Effector memory CD8-positive, alpha-beta T cell (primary cell): ENCODE measurements at regions not wholly inside any gene's neighbourhood (a gene's known extent, or its start where the extent isn't known, plus 50 kb on each side); places are given as distances from the start of the nearest gene placed in this dataset.
A peak's percentile ranks its signal among the peaks of the same experiment; 100 is the strongest.
"Not testable (repeated sequence)": the region's sequence is repeated elsewhere in the genome, so short reads cannot be mapped to it uniquely, and the experiment has no call there.

Source experiments
- ATAC-seq: fragments of 150-1000 bp; cut with Tn5 transposase; replicated peaks from 2 replicates; pipeline ENCODE4 v1.10.0; 2021; ENCODE audit warnings: mild to moderate bottlenecking, moderate library complexity
- DNase-seq, 3 experiments: peaks; one replicate each; pipeline ENCODE4 v3.0.0; 2021
- H3K27ac Mint-ChIP-seq, 2 donors: one replicate each; pipeline ENCODE4 v1.8.0; 2022; ENCODE audit warnings: mild to moderate bottlenecking in 2 of 2, mixed read lengths in 2 of 2, moderate library complexity in 2 of 2
- H3K27me3 Mint-ChIP-seq, 2 donors: one replicate each; pipeline ENCODE4 v1.8.0; 2022; ENCODE audit warnings: mixed read lengths in 2 of 2
- H3K36me3 Mint-ChIP-seq: one replicate; pipeline ENCODE4 v1.8.0; 2022; ENCODE audit warnings: mild to moderate bottlenecking, moderate library complexity, mixed read lengths; ENCODE audit not compliant: insufficient read depth
- H3K4me1 Mint-ChIP-seq, 2 donors: one replicate each; pipeline ENCODE4 v1.8.0; 2022; ENCODE audit warnings: low read depth in 2 of 2, mixed read lengths in 2 of 2
- H3K4me3 Mint-ChIP-seq, 2 donors: one replicate each; pipeline ENCODE4 v1.8.0; 2022; ENCODE audit warnings: mild to moderate bottlenecking in 2 of 2, mixed read lengths in 2 of 2, moderate library complexity in 2 of 2
- H3K9me3 Mint-ChIP-seq, 2 donors: one replicate each; pipeline ENCODE4 v1.8.0; 2022; ENCODE audit warnings: mixed read lengths in 2 of 2

- Mint-ChIP-seq H3K4me3 (no peak overlapping the region), H3K9me3 (no peaks in the 10 kb centered on the region), H3K4me1 (peaks cover 13 to 16% of the 10 kb centered on the region in 2 donors), H3K27me3 (peaks cover 5 to 26% of the 10 kb centered on the region in 2 donors), H3K27ac (no peak overlapping the region), H3K36me3 (peaks cover 2% of the 10 kb centered on the region)
- no peak for ATAC-seq
- no peak for DNase-seq
Measured at GRCh38 chr17:77083531-77083930, 57.2 kb upstream of the SEC14L1 start.

- H3K9me3 Mint-ChIP-seq, result no peaks in the 10 kb centered on the region
- H3K4me3 Mint-ChIP-seq, result peak overlapping the region; percentile 51 to 59
- peak overlapping the region in 1 of 2 donors; percentile 69 for H3K27ac Mint-ChIP-seq
Measured at GRCh38 chr17:77085926-77086432, 54.8 kb upstream of the SEC14L1 start.

GRCh38 chr17:77086433-77087010 lies 54.2 kb upstream of the SEC14L1 start:
- peaks cover 27 to 30% of the 10 kb centered on the region in 2 donors for H3K4me1 Mint-ChIP-seq
- peak; percentile 28 for ATAC-seq
- peak overlapping the region; percentile 51 to 59 for H3K4me3 Mint-ChIP-seq
- H3K27ac Mint-ChIP-seq, result peak overlapping the region in 1 of 2 donors; percentile 69
- peak; percentile 72 to 77 (median 74) for DNase-seq
- peaks cover 0 to 19% of the 10 kb centered on the region in 2 donors for H3K27me3 Mint-ChIP-seq
- H3K36me3 Mint-ChIP-seq, result peaks cover 17% of the 10 kb centered on the region
- no peaks in the 10 kb centered on the region for H3K9me3 Mint-ChIP-seq

More at GRCh38 chr17:77085926-77086432, 54.8 kb upstream of the SEC14L1 start:
- Mint-ChIP-seq H3K27me3 (peaks cover 0 to 19% of the 10 kb centered on the region in 2 donors), H3K36me3 (peaks cover 13% of the 10 kb centered on the region), H3K4me1 (peaks cover 25 to 27% of the 10 kb centered on the region in 2 donors)
- ATAC-seq, result no peak
- no peak for DNase-seq

GRCh38 chr17:77087650-77088454 lies 52.9 kb upstream of the SEC14L1 start:
- Mint-ChIP-seq H3K27ac (peak overlapping the region; percentile 96 to 99), H3K4me3 (peak overlapping the region; percentile 86 to 99), H3K4me1 (peaks cover 31 to 38% of the 10 kb centered on the region in 2 donors), H3K27me3 (peaks cover 0 to 9% of the 10 kb centered on the region in 2 donors), H3K36me3 (peaks cover 31% of the 10 kb centered on the region), H3K9me3 (no peaks in the 10 kb centered on the region)
- no peak for DNase-seq
- ATAC-seq, result no peak

- H3K4me3 Mint-ChIP-seq, result peak overlapping the region; percentile 86 to 99
- DNase-seq, result peak; percentile 79 to 83 (median 83)
- peaks cover 38% of the 10 kb centered on the region for H3K36me3 Mint-ChIP-seq
- H3K4me1 Mint-ChIP-seq, result peaks cover 31 to 38% of the 10 kb centered on the region in 2 donors
- H3K27me3 Mint-ChIP-seq, result peaks cover 0 to 9% of the 10 kb centered on the region in 2 donors
- peak overlapping the region; percentile 96 to 99 for H3K27ac Mint-ChIP-seq
- no peaks in the 10 kb centered on the region for H3K9me3 Mint-ChIP-seq
- ATAC-seq, result peak; percentile 92
Measured at GRCh38 chr17:77088455-77089123, 52.2 kb upstream of the SEC14L1 start.

GRCh38 chr17:77089124-77089490 lies 51.7 kb upstream of the SEC14L1 start:
- ATAC-seq, result no peak
- H3K4me1 Mint-ChIP-seq, result peaks cover 31 to 38% of the 10 kb centered on the region in 2 donors
- H3K27me3 Mint-ChIP-seq, result peaks cover 0 to 9% of the 10 kb centered on the region in 2 donors
- H3K4me3 Mint-ChIP-seq, result peak overlapping the region; percentile 86 to 99
- H3K36me3 Mint-ChIP-seq, result peaks cover 42% of the 10 kb centered on the region
- no peak for DNase-seq
- no peaks in the 10 kb centered on the region for H3K9me3 Mint-ChIP-seq
- H3K27ac Mint-ChIP-seq, result peak overlapping the region; percentile 96 to 99

- Mint-ChIP-seq H3K4me3 (peak overlapping the region; percentile 86 to 99), H3K4me1 (peaks cover 31 to 38% of the 10 kb centered on the region in 2 donors), H3K36me3 (peaks cover 49% of the 10 kb centered on the region)
Measured at GRCh38 chr17:77089949-77090348, 50.8 kb upstream of the SEC14L1 start.

GRCh38 chr17:77090476-77090875 lies 50.3 kb upstream of the SEC14L1 start:
- H3K27me3 Mint-ChIP-seq, result peaks cover 0 to 9% of the 10 kb centered on the region in 2 donors
- peaks cover 31 to 38% of the 10 kb centered on the region in 2 donors for H3K4me1 Mint-ChIP-seq

More at GRCh38 chr17:77089949-77090348, 50.8 kb upstream of the SEC14L1 start:
- H3K27ac Mint-ChIP-seq, result peak overlapping the region; percentile 96 to 99
- ATAC-seq, H3K27me3 Mint-ChIP-seq, H3K9me3 Mint-ChIP-seq, DNase-seq: not testable (repeated sequence)

More at GRCh38 chr17:77090476-77090875, 50.3 kb upstream of the SEC14L1 start:
- peak overlapping the region; percentile 86 to 99 for H3K4me3 Mint-ChIP-seq
- no peak for DNase-seq
- H3K9me3 Mint-ChIP-seq, result no peaks in the 10 kb centered on the region
- peak overlapping the region in 1 of 2 donors; percentile 99 for H3K27ac Mint-ChIP-seq
- ATAC-seq, result no peak
- H3K36me3 Mint-ChIP-seq, result peaks cover 51% of the 10 kb centered on the region
